Activated CD4-positive, alpha-beta T cell treated with anti-CD3 and anti-CD28 coated beads, Interleukin-2, Interleukin-6, amounts not matched to agents 100 ng/mL and 50 ng/mL, durations not matched to agents 16 hours and 8 hours (primary cell): ENCODE measurements at regions not wholly inside any gene's neighbourhood (a gene's known extent, or its start where the extent isn't known, plus 50 kb on each side); places are given as distances from the start of the nearest gene placed in this dataset.
"Not testable (repeated sequence)": the region's sequence is repeated elsewhere in the genome, so short reads cannot be mapped to it uniquely, and the experiment has no call there.

ENCODE experiments used
- DNase-seq: peaks from one replicate; pipeline ENCODE4 v3.0.0-alpha.2; 2020

- not testable (repeated sequence) for DNase-seq
These were observed 111.6 kb downstream of the CRLF3 start for GRCh38 chr17:30712859-30713258.

GRCh38 chr17:30711626-30712507 is 112.6 kb downstream of the CRLF3 start:
- not testable (repeated sequence) for DNase-seq

- not testable (repeated sequence) for DNase-seq
These were observed 113.3 kb downstream of the CRLF3 start for GRCh38 chr17:30711176-30711575.

- DNase-seq = not testable (repeated sequence)
These were observed 114.0 kb downstream of the CRLF3 start for GRCh38 chr17:30710276-30711088.

- DNase-seq = not testable (repeated sequence)
These were observed 114.8 kb downstream of the CRLF3 start for GRCh38 chr17:30709561-30710275.

- not testable (repeated sequence) for DNase-seq
These were observed 115.4 kb downstream of the CRLF3 start for GRCh38 chr17:30709096-30709495.

- peak; percentile 53 for DNase-seq
These were observed 116.0 kb downstream of the CRLF3 start for GRCh38 chr17:30708241-30709078.

- not testable (repeated sequence) for DNase-seq
These were observed 116.7 kb downstream of the CRLF3 start for GRCh38 chr17:30707724-30708240.

- not testable (repeated sequence) for DNase-seq
These were observed 117.8 kb downstream of the CRLF3 start for GRCh38 chr17:30706461-30707335.

GRCh38 chr17:30706004-30706403 is 118.5 kb downstream of the CRLF3 start:
- not testable (repeated sequence) for DNase-seq

GRCh38 chr17:30701498-30701989 is 122.9 kb downstream of the CRLF3 start:
- no peak for DNase-seq

GRCh38 chr17:30700833-30701232 is 123.7 kb downstream of the CRLF3 start:
- not testable (repeated sequence) for DNase-seq

GRCh38 chr17:30697619-30698460 is 126.7 kb downstream of the CRLF3 start:
- peak; percentile 72 for DNase-seq

GRCh38 chr17:30696234-30696633 is 128.3 kb downstream of the CRLF3 start:
- no peak for DNase-seq

GRCh38 chr17:30695265-30695811 is 129.2 kb downstream of the CRLF3 start:
- DNase-seq = not testable (repeated sequence)

- peak; percentile 44 for DNase-seq
These were observed 130.7 kb downstream of the CRLF3 start for GRCh38 chr17:30693772-30694171.

GRCh38 chr17:30689266-30690000 is 135.1 kb downstream of the CRLF3 start:
- DNase-seq = not testable (repeated sequence)
